Transverse colon (tissue), 4 donors: ENCODE measurements at regions not wholly inside any gene's neighbourhood (a gene's known extent, or its start where the extent isn't known, plus 50 kb on each side); places are given as distances from the start of the nearest gene placed in this dataset.

Source experiments
- DNase-seq: peaks from one replicate; pipeline ENCODE4 v3.0.0-alpha.2; 2019
- H3K27ac ChIP-seq, 4 donors: fragments of 200-600 bp; sonication (generic); 2 replicates each; pipeline ENCODE4 v1.5.1; 2016 to 2018; ENCODE audit warnings: inconsistent platforms in 4 of 4
- H3K27me3 ChIP-seq: fragments of 200-600 bp; sonication (generic); 2 replicates; pipeline ENCODE4 v1.5.1; 2017; ENCODE audit warnings: inconsistent platforms
- H3K36me3 ChIP-seq, 4 donors: fragments of 200-600 bp; sonication (generic); 2 replicates each; pipeline ENCODE4 v1.5.1; 2017 to 2019; ENCODE audit warnings: inconsistent platforms in 4 of 4
- H3K4me1 ChIP-seq, 4 donors: fragments of 200-600 bp; sonication (generic); 2 replicates each; pipeline ENCODE4 v1.5.1; 2017 to 2020; ENCODE audit warnings: inconsistent platforms in 4 of 4
- H3K4me3 ChIP-seq, 4 donors: fragments of 200-600 bp; sonication (generic); 1 replicate in 1 of 4; 2 replicates in 3 of 4; pipeline versions ENCODE4 v1.5.1 to v1.6.1; 2017 to 2019; ENCODE audit warnings: inconsistent platforms in 4 of 4
- H3K9me3 ChIP-seq, 2 donors: fragments of 200-600 bp; sonication (generic); 2 replicates each; pipeline ENCODE4 v1.5.1; 2017 to 2019; ENCODE audit warnings: inconsistent platforms in 2 of 2
- CTCF ChIP-seq, 5 experiments: fragments of 200-600 bp in 3 of 5; fragments of 450-650 bp in 2 of 5; sonication (generic) in 3 of 5; IDR thresholded peaks; 1 replicate in 2 of 5; 2 replicates in 3 of 5; pipeline ENCODE4 v1.5.1; 2016 to 2017; ENCODE audit warnings: antibody characterized with exemption in 5 of 5, inconsistent platforms in 3 of 5, mild to moderate bottlenecking in 2 of 5, moderate library complexity in 1 of 5
- EP300 ChIP-seq: sonication (generic); formaldehyde crosslinking; IDR thresholded peaks from one replicate; pipeline ENCODE4 v1.6.1; 2017; ENCODE audit warnings: antibody characterized with exemption, low read depth
- POLR2A ChIP-seq: fragments of 450-650 bp; IDR thresholded peaks from one replicate; pipeline ENCODE4 v1.6.1; 2016; ENCODE audit warnings: antibody characterized with exemption, mild to moderate bottlenecking, moderate library complexity
- POLR2AphosphoS5 ChIP-seq, 3 donors: sonication (generic); formaldehyde crosslinking; IDR thresholded peaks; one replicate each; pipeline ENCODE4 v1.6.1; 2016; ENCODE audit warnings: antibody characterized with exemption in 3 of 3
- WGBS, 2 donors: methylation state at CpG; one replicate each; pipeline ENCODE4 v1.1.5; 2018; ENCODE audit warnings: low coverage in 1 of 2; 5-methylcytosine and 5-hydroxymethylcytosine counted together
- in situ Hi-C, 4 donors: fragments of 200-750 bp; cut with MboI; loops; one replicate each; pipeline versions ENCODE4 v1.15.0 to v1.15.1; 2017; ENCODE audit warnings: low sequenced_read_pairs in 3 of 4, low pct_ligation_motif_present in 1 of 4, low pct_unique_long_range_greater_than_20kb in 1 of 4
- intact Hi-C: fragments of 100-400 bp; cut with DNase I; formaldehyde crosslinking; loops from one replicate; pipeline ENCODE4 v1.15.1; 2023; ENCODE audit warnings: low total_unique reads

- no peaks in the 10 kb centered on the region for H3K4me1 ChIP-seq
- no peak overlapping the region for H3K4me3 ChIP-seq
- no peaks in the 10 kb centered on the region for H3K36me3 ChIP-seq
- in situ Hi-C loops (no loop called here), intact Hi-C loops (no loop called here)
- 54 to 63% methylated on average over 3 of the region's 3 CpGs for WGBS, 2 donors
- no peaks in the 10 kb centered on the region for H3K27me3 ChIP-seq
- H3K27ac ChIP-seq: no peak overlapping the region
- no peaks in the 10 kb centered on the region for H3K9me3 ChIP-seq
- TF ChIP-seq POLR2A (no peak), POLR2AphosphoS5 (IDR thresholded peaks at IDR 0.05) (no peak), CTCF (IDR thresholded peaks at IDR 0.05) (no peak), EP300 (no peak)
- no peak for DNase-seq
Measured at GRCh38 chr2:225207471-225207870, 165.2 kb upstream of the DOCK10 start.

- in situ Hi-C loops: no loop called here
- 10 to 50% methylated on average over 1 of the region's 1 CpG for WGBS, 2 donors
Measured at GRCh38 chr2:225207043-225207442, 164.8 kb upstream of the DOCK10 start.

GRCh38 chr2:225196579-225196978 is 154.3 kb upstream of the DOCK10 start:
- DNase-seq: no peak
- 80 to 82% methylated on average over 1 of the region's 1 CpG for WGBS, 2 donors
- H3K4me1 ChIP-seq: no peaks in the 10 kb centered on the region
- H3K27ac ChIP-seq: no peak overlapping the region
- no peak overlapping the region for H3K4me3 ChIP-seq
- TF ChIP-seq EP300: no peak
- H3K27me3 ChIP-seq: no peaks in the 10 kb centered on the region
- H3K9me3 ChIP-seq: no peaks in the 10 kb centered on the region
- intact Hi-C loops (no loop called here), in situ Hi-C loops (no loop called here)
- no peaks in the 10 kb centered on the region for H3K36me3 ChIP-seq

More at GRCh38 chr2:225207043-225207442, 164.8 kb upstream of the DOCK10 start:
- H3K27ac ChIP-seq: no peak overlapping the region
- no peak for DNase-seq
- H3K4me1 ChIP-seq: no peaks in the 10 kb centered on the region
- H3K4me3 ChIP-seq: no peak overlapping the region
- intact Hi-C loops: no loop called here
- H3K36me3 ChIP-seq: no peaks in the 10 kb centered on the region
- no peaks in the 10 kb centered on the region for H3K9me3 ChIP-seq
- H3K27me3 ChIP-seq: no peaks in the 10 kb centered on the region
- TF ChIP-seq POLR2A (no peak), CTCF (IDR thresholded peaks at IDR 0.05) (no peak), EP300 (no peak)

- intact Hi-C loops (no loop called here), in situ Hi-C loops (no loop called here)
- Histone ChIP-seq H3K36me3 (no peaks in the 10 kb centered on the region), H3K9me3 (no peaks in the 10 kb centered on the region), H3K4me1 (no peaks in the 10 kb centered on the region), H3K27ac (no peak overlapping the region), H3K27me3 (peaks cover 6% of the 10 kb centered on the region), H3K4me3 (no peak overlapping the region)
- TF ChIP-seq EP300: no peak
- 92 to 94% methylated on average over 3 of the region's 3 CpGs for WGBS, 2 donors
- no peak for DNase-seq
Measured at GRCh38 chr2:225192869-225193268, 150.6 kb upstream of the DOCK10 start.

- 59 to 82% methylated on average over 1 of the region's 1 CpG for WGBS, 2 donors
- Histone ChIP-seq H3K36me3 (no peaks in the 10 kb centered on the region), H3K27ac (no peak overlapping the region), H3K27me3 (peaks cover 6% of the 10 kb centered on the region), H3K9me3 (no peaks in the 10 kb centered on the region), H3K4me1 (no peaks in the 10 kb centered on the region), H3K4me3 (no peak overlapping the region)
- in situ Hi-C loops: no loop called here
- intact Hi-C loops: no loop called here
- DNase-seq: no peak
- TF ChIP-seq POLR2A: no peak
- no peak for TF ChIP-seq EP300
- TF ChIP-seq CTCF (IDR thresholded peaks at IDR 0.05): no peak
- TF ChIP-seq POLR2AphosphoS5 (IDR thresholded peaks at IDR 0.05): no peak
Measured at GRCh38 chr2:225190987-225191386, 148.7 kb upstream of the DOCK10 start.
